ENCODE measurements at regions not wholly inside any gene's neighbourhood (a gene's known extent, or its start where the extent isn't known, plus 50 kb on each side); places are given as distances from the start of the nearest gene placed in this dataset.

GRCh38 chr4:18250564-18250963 lies 229.0 kb upstream of the LCORL start:
- ATAC-seq (no peak), DNase-seq (ENCODE audit: low spot score) (no peak)

GRCh38 chr4:18248611-18249010 lies 227.1 kb upstream of the LCORL start:
- ATAC-seq, result no peak

GRCh38 chr4:18247189-18247588 lies 225.6 kb upstream of the LCORL start:
- DNase-seq (ENCODE audit: low spot score) (no peak), ATAC-seq (no peak)

More at GRCh38 chr4:18248611-18249010, 227.1 kb upstream of the LCORL start:
- DNase-seq (ENCODE audit: low spot score), result no peak

GRCh38 chr4:18242919-18243693 lies 221.6 kb upstream of the LCORL start:
- DNase-seq (ENCODE audit: low spot score), result no peak
- ATAC-seq, result no peak

GRCh38 chr4:18241727-18242126 lies 220.2 kb upstream of the LCORL start:
- DNase-seq (ENCODE audit: low spot score), result no peak
- no peak for ATAC-seq

- DNase-seq (ENCODE audit: low spot score), result no peak
- no peak for ATAC-seq
These were observed 212.6 kb upstream of the LCORL start for GRCh38 chr4:18234108-18234507.

- ATAC-seq, result no peak
These were observed 210.2 kb upstream of the LCORL start for GRCh38 chr4:18231726-18232125.

GRCh38 chr4:18227880-18228279 lies 206.3 kb upstream of the LCORL start:
- no peak for ATAC-seq

More at GRCh38 chr4:18231726-18232125, 210.2 kb upstream of the LCORL start:
- DNase-seq (ENCODE audit: low spot score), result no peak

GRCh38 chr4:18214411-18215055 lies 193.0 kb upstream of the LCORL start:
- no peak for DNase-seq (ENCODE audit: low spot score)
- no peak for ATAC-seq

More at GRCh38 chr4:18227880-18228279, 206.3 kb upstream of the LCORL start:
- no peak for DNase-seq (ENCODE audit: low spot score)

- DNase-seq (ENCODE audit: low spot score) (no peak), ATAC-seq (no peak)
These were observed 192.1 kb upstream of the LCORL start for GRCh38 chr4:18213576-18214198.

- no peak for DNase-seq (ENCODE audit: low spot score)
These were observed 187.9 kb upstream of the LCORL start for GRCh38 chr4:18209448-18209847.

GRCh38 chr4:18203966-18204365 lies 182.4 kb upstream of the LCORL start:
- DNase-seq (ENCODE audit: low spot score) (no peak), ATAC-seq (no peak)

More at GRCh38 chr4:18209448-18209847, 187.9 kb upstream of the LCORL start:
- ATAC-seq, result no peak

- DNase-seq (ENCODE audit: low spot score), result no peak
These were observed 180.9 kb upstream of the LCORL start for GRCh38 chr4:18202486-18202885.

GRCh38 chr4:18201885-18202284 lies 180.3 kb upstream of the LCORL start:
- ATAC-seq, result no peak
- DNase-seq (ENCODE audit: low spot score), result no peak

More at GRCh38 chr4:18202486-18202885, 180.9 kb upstream of the LCORL start:
- no peak for ATAC-seq

- ATAC-seq (no peak), DNase-seq (ENCODE audit: low spot score) (no peak)
These were observed 177.1 kb upstream of the LCORL start for GRCh38 chr4:18198653-18199052.

- ATAC-seq (no peak), DNase-seq (ENCODE audit: low spot score) (no peak)
These were observed 175.9 kb upstream of the LCORL start for GRCh38 chr4:18197467-18197866.

GRCh38 chr4:18194278-18194677 lies 172.7 kb upstream of the LCORL start:
- DNase-seq (ENCODE audit: low spot score) (no peak), ATAC-seq (no peak)

GRCh38 chr4:18192901-18193300 lies 171.3 kb upstream of the LCORL start:
- ATAC-seq, result no peak
- DNase-seq (ENCODE audit: low spot score), result no peak

- DNase-seq (ENCODE audit: low spot score) (no peak), ATAC-seq (no peak)
These were observed 163.9 kb upstream of the LCORL start for GRCh38 chr4:18185491-18185890.

- DNase-seq (ENCODE audit: low spot score) (no peak), ATAC-seq (no peak)
These were observed 159.3 kb upstream of the LCORL start for GRCh38 chr4:18180892-18181291.

GRCh38 chr4:18180122-18180521 lies 158.6 kb upstream of the LCORL start:
- no peak for ATAC-seq
- no peak for DNase-seq (ENCODE audit: low spot score)

- DNase-seq (ENCODE audit: low spot score) (no peak), ATAC-seq (no peak)
These were observed 150.3 kb upstream of the LCORL start for GRCh38 chr4:18171896-18172295.

All from left lobe of liver (tissue), 2 donors.